GM21360 (cell line): ENCODE measurements at regions not wholly inside any gene's neighbourhood (a gene's known extent, or its start where the extent isn't known, plus 50 kb on each side); places are given as distances from the start of the nearest gene placed in this dataset.

Experiments used
- ATAC-seq: cut with Tn5 transposase; IDR thresholded peaks from one replicate; pipeline ENCODE4 v1.9.1; 2021; ENCODE audit warnings: mild to moderate bottlenecking, moderate library complexity; ENCODE audit not compliant: unreplicated experiment

DNA sequence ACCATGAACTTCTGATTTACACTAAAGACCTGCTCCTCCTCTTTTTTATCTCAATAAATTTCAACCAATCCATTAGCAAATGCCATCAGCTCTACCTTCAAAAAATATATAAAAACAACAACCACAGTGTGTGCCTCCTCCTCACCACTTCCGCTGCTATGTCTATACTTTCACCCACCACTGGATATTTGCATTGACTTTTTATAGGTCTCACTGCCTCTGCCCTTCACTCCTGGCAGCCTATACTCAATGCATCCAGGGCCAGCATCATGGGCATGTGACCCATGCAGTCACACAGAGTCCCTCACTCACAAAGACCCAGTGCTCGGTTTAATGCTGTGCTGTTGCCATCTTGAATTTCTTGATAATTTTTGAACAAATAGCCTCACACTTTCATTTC, 53.5 kb upstream of the CCDC54 start:
- ATAC-seq: no peak

GRCh38 chr3:107325446-107325845, 51.8 kb upstream of the CCDC54 start:
- ATAC-seq: no peak
